Gastrocnemius medialis (tissue), 4 donors: ENCODE measurements at regions not wholly inside any gene's neighbourhood (a gene's known extent, or its start where the extent isn't known, plus 50 kb on each side); places are given as distances from the start of the nearest gene placed in this dataset.

Source experiments
- ATAC-seq, 2 donors: fragments of 150-250 bp; one replicate each; pipeline ENCODE4 v1.9.1; 2016
- DNase-seq, 2 donors: peaks; one replicate each; pipeline ENCODE4 v3.0.0-alpha.2; 2019
- H3K27ac ChIP-seq, 4 donors: fragments of 200-600 bp; sonication (generic); 1 replicate in 1 of 4; 2 replicates in 3 of 4; pipeline ENCODE4 v1.5.1; 2016 to 2018; ENCODE audit warnings: mild to moderate bottlenecking in 2 of 4, moderate library complexity in 1 of 4
- H3K27me3 ChIP-seq, 3 donors: fragments of 200-600 bp; sonication (generic) in 2 of 3; 1 replicate in 1 of 3; 2 replicates in 2 of 3; pipeline versions ENCODE4 v1.5.1 to v1.6.0; 2016 to 2019; ENCODE audit warnings: mild to moderate bottlenecking in 1 of 3, moderate library complexity in 1 of 3
- H3K36me3 ChIP-seq, 2 donors: fragments of 200-600 bp; sonication (generic) in 1 of 2; one replicate each; pipeline ENCODE4 v1.5.1; 2017 to 2018
- H3K4me1 ChIP-seq, 2 donors: fragments of 200-600 bp; sonication (generic) in 1 of 2; one replicate each; pipeline ENCODE4 v1.5.1; 2016 to 2017; ENCODE audit warnings: mild to moderate bottlenecking in 2 of 2
- H3K4me3 ChIP-seq, 4 donors: fragments of 200-600 bp; sonication (generic) in 3 of 4; 1 replicate in 1 of 4; 2 replicates in 3 of 4; pipeline ENCODE4 v1.5.1; 2016 to 2019; ENCODE audit warnings: mild to moderate bottlenecking in 2 of 4
- H3K9me3 ChIP-seq, 3 donors: fragments of 200-600 bp; sonication (generic) in 2 of 3; 1 replicate in 1 of 3; 2 replicates in 2 of 3; pipeline ENCODE4 v1.5.1; 2016 to 2019
- POLR2A ChIP-seq, 2 donors: fragments of 450-650 bp; IDR thresholded peaks; one replicate each; pipeline ENCODE4 v1.6.1; 2017; ENCODE audit warnings: antibody characterized with exemption in 2 of 2, mild to moderate bottlenecking in 2 of 2, moderate library complexity in 2 of 2
- in situ Hi-C, 4 donors: fragments of 200-750 bp; cut with MboI; loops; one replicate each; pipeline versions ENCODE4 v1.15.0 to v1.8.0; 2017; ENCODE audit warnings: low sequenced_read_pairs in 4 of 4
- intact Hi-C: fragments of 100-400 bp; cut with DNase I; formaldehyde crosslinking; loops from one replicate; pipeline ENCODE4 v1.15.1; 2023; ENCODE audit warnings: low total_unique reads
- TF ChIP-seq, protein P1 (sequence below), 5 experiments: fragments of 450-650 bp in 3 of 5; fragments of 200-600 bp in 2 of 5; sonication (generic) in 2 of 5; IDR thresholded peaks in 4 of 5; conservative IDR thresholded peaks in 1 of 5; 1 replicate in 4 of 5; 2 replicates in 1 of 5; pipeline ENCODE4 v1.5.1; 2016 to 2019; ENCODE audit warnings: antibody characterized with exemption in 5 of 5, mild to moderate bottlenecking in 3 of 5, moderate library complexity in 3 of 5

- intact Hi-C loops (no loop called here), in situ Hi-C loops (no loop called here)
- Histone ChIP-seq H3K4me3 (no peak overlapping the region), H3K27ac (no peak overlapping the region), H3K27me3 (no peaks in the 10 kb centered on the region), H3K36me3 (no peaks in the 10 kb centered on the region), H3K9me3 (no peaks in the 10 kb centered on the region), H3K4me1 (no peaks in the 10 kb centered on the region)
- DNase-seq = no peak
- no peak for TF ChIP-seq POLR2A (IDR thresholded peaks at IDR 0.05)
- TF ChIP-seq, protein P1, sequence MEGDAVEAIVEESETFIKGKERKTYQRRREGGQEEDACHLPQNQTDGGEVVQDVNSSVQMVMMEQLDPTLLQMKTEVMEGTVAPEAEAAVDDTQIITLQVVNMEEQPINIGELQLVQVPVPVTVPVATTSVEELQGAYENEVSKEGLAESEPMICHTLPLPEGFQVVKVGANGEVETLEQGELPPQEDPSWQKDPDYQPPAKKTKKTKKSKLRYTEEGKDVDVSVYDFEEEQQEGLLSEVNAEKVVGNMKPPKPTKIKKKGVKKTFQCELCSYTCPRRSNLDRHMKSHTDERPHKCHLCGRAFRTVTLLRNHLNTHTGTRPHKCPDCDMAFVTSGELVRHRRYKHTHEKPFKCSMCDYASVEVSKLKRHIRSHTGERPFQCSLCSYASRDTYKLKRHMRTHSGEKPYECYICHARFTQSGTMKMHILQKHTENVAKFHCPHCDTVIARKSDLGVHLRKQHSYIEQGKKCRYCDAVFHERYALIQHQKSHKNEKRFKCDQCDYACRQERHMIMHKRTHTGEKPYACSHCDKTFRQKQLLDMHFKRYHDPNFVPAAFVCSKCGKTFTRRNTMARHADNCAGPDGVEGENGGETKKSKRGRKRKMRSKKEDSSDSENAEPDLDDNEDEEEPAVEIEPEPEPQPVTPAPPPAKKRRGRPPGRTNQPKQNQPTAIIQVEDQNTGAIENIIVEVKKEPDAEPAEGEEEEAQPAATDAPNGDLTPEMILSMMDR (IDR thresholded peaks at IDR 0.05 in 4 of 5, conservative IDR thresholded peaks at IDR 0.05 in 1 of 5) = no peak
- ATAC-seq = no peak
These were observed 654.5 kb upstream of the CELF2 start for GRCh38 chr10:10363217-10363616.

- no peaks in the 10 kb centered on the region for H3K9me3 ChIP-seq
- DNase-seq = no peak
- no peaks in the 10 kb centered on the region for H3K27me3 ChIP-seq
- H3K27ac ChIP-seq = no peak overlapping the region
- in situ Hi-C loops = no loop called here
- H3K4me1 ChIP-seq = no peaks in the 10 kb centered on the region
- no peak overlapping the region for H3K4me3 ChIP-seq
- TF ChIP-seq, protein P1 (IDR thresholded peaks at IDR 0.05 in 4 of 5, conservative IDR thresholded peaks at IDR 0.05 in 1 of 5) = no peak
- no peak for TF ChIP-seq POLR2A (IDR thresholded peaks at IDR 0.05)
- no peaks in the 10 kb centered on the region for H3K36me3 ChIP-seq
- ATAC-seq = no peak
- intact Hi-C loops = no loop called here
These were observed 652.8 kb upstream of the CELF2 start for GRCh38 chr10:10364902-10365301.

DNA sequence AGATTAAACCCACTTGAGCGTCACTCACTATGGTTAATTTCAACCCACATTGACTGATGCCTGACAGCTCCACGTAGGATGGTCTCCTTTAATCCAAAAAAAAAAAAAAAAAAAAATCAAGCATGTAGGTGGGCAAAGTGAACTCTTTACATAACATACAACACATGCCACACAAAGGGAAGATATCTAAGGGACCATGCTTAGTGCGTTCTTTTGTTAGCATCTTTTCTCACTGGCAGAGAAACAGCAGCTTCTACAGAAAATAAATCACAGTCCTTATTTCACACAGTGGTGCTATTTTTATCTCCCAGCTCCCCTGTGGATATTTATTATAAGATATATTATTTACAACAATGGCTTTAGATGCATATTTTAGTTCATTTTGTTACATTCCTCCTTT, 652.0 kb upstream of the CELF2 start:
- no peak for TF ChIP-seq POLR2A (IDR thresholded peaks at IDR 0.05)
- TF ChIP-seq, protein P1 (IDR thresholded peaks at IDR 0.05 in 4 of 5, conservative IDR thresholded peaks at IDR 0.05 in 1 of 5) = no peak
- intact Hi-C loops (no loop called here), in situ Hi-C loops (no loop called here)
- no peaks in the 10 kb centered on the region for H3K27me3 ChIP-seq
- no peaks in the 10 kb centered on the region for H3K36me3 ChIP-seq
- H3K9me3 ChIP-seq = no peaks in the 10 kb centered on the region
- no peaks in the 10 kb centered on the region for H3K4me1 ChIP-seq
- ATAC-seq (no peak), DNase-seq (no peak)
- H3K27ac ChIP-seq = no peak overlapping the region
- no peak overlapping the region for H3K4me3 ChIP-seq

DNA sequence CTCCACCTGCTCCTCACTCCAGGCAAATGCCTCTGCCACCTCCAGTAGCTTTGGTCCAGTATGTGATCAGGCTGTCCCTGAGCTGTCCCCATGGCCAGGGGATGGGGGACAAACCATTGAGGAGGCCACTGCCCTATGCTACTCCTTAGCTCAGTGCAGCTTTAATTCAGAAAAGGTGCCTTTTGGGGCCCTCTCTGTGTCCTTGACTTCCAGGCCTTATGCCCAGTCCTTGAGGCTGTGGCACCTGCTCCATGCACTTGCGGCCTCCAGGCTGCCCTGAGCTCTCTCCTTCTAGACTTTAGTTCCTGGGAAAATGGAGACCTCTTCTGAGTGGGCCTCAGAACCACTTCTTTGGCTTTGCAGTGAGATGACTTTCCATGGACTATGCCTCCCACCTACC, 650.8 kb upstream of the CELF2 start:
- Histone ChIP-seq H3K27ac (no peak overlapping the region), H3K27me3 (no peaks in the 10 kb centered on the region), H3K4me1 (no peaks in the 10 kb centered on the region), H3K9me3 (no peaks in the 10 kb centered on the region), H3K4me3 (no peak overlapping the region), H3K36me3 (no peaks in the 10 kb centered on the region)
- in situ Hi-C loops = no loop called here
- DNase-seq (no peak), ATAC-seq (no peak)
- TF ChIP-seq POLR2A (IDR thresholded peaks at IDR 0.05) = no peak
- TF ChIP-seq, protein P1 (IDR thresholded peaks at IDR 0.05 in 4 of 5, conservative IDR thresholded peaks at IDR 0.05 in 1 of 5) = no peak
- intact Hi-C loops = no loop called here

DNA sequence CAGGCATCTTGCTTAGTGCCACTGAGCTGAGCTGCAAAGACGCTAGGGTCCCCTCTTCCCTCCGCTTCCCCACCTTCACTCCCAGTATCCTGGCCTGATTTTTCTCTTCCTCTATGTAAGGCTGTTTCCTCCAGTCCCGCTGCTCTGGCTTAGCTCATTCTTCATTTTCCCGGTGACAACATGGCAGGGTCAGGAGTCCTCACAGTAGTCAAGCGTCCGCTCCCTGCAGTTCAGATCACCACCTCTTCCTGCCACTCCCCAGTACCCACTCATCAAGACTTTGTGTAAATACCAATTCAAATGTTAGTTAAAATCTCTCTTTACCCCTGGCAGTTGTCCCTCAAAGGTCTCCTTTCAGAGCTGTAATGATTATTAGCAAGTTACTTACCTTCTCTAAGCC, 650.4 kb upstream of the CELF2 start:
- TF ChIP-seq, protein P1 (IDR thresholded peaks at IDR 0.05 in 4 of 5, conservative IDR thresholded peaks at IDR 0.05 in 1 of 5) = no peak
- no peak for TF ChIP-seq POLR2A (IDR thresholded peaks at IDR 0.05)
- Histone ChIP-seq H3K9me3 (no peaks in the 10 kb centered on the region), H3K27ac (no peak overlapping the region), H3K4me3 (no peak overlapping the region), H3K36me3 (no peaks in the 10 kb centered on the region), H3K4me1 (no peaks in the 10 kb centered on the region), H3K27me3 (no peaks in the 10 kb centered on the region)
- intact Hi-C loops (no loop called here), in situ Hi-C loops (no loop called here)
- DNase-seq (no peak), ATAC-seq (no peak)
